ENCODE measurements at regions not wholly inside any gene's neighbourhood (a gene's known extent, or its start where the extent isn't known, plus 50 kb on each side); places are given as distances from the start of the nearest gene placed in this dataset.

DNA sequence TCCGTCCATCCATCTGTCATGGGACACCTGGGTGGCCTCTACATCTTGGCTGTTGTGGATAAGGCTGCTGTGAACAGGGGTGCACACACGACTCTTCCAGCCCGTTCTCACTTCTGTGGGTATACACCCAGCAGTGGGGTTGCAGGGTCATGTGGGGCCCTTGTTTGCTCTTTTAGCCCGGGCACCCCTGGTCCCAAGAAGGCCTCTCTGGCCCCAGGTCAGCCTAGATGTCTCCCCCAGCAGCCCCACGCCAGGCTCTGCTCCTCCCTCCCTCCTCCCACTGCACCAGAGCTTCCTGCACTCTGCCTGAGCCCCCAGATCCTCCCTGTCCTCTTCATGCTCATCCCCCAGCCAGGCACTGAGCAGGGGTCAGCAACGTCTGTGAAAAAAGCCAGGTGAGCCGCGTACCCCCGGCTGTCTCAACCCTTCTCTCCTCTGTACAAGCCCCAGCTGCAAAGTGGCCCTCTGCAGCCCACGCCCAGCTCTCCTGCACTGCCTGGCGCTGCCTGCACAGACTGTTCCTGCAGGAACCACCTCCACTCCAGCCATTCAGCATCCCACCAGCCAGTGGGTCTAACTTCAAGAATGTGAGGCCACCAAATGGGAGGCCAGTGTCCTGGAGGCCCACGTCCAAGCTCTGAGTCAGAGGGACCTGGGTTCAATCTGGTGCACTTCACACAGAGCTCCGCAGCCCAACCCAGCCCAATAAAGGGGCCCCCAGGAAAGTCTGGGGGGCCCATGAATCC is 1508.9 kb downstream of the BRD1 start:
- H3K4me1 ChIP-seq = no peaks in the 10 kb centered on the region
- no peak overlapping the region for H3K27ac ChIP-seq
- no peaks in the 10 kb centered on the region for H3K9me3 ChIP-seq
- TF ChIP-seq, protein P1, sequence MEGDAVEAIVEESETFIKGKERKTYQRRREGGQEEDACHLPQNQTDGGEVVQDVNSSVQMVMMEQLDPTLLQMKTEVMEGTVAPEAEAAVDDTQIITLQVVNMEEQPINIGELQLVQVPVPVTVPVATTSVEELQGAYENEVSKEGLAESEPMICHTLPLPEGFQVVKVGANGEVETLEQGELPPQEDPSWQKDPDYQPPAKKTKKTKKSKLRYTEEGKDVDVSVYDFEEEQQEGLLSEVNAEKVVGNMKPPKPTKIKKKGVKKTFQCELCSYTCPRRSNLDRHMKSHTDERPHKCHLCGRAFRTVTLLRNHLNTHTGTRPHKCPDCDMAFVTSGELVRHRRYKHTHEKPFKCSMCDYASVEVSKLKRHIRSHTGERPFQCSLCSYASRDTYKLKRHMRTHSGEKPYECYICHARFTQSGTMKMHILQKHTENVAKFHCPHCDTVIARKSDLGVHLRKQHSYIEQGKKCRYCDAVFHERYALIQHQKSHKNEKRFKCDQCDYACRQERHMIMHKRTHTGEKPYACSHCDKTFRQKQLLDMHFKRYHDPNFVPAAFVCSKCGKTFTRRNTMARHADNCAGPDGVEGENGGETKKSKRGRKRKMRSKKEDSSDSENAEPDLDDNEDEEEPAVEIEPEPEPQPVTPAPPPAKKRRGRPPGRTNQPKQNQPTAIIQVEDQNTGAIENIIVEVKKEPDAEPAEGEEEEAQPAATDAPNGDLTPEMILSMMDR (IDR thresholded peaks at IDR 0.05) = no peak
- H3K27me3 ChIP-seq = no peaks in the 10 kb centered on the region
- no peak for DNase-seq (ENCODE audit: low spot score)
- H3K4me3 ChIP-seq = no peak overlapping the region
- no peaks in the 10 kb centered on the region for H3K36me3 ChIP-seq

GRCh38 chr22:48318173-48318572 is 1509.5 kb downstream of the BRD1 start:
- Histone ChIP-seq H3K27me3 (no peaks in the 10 kb centered on the region), H3K4me1 (no peaks in the 10 kb centered on the region), H3K9me3 (no peaks in the 10 kb centered on the region), H3K36me3 (no peaks in the 10 kb centered on the region), H3K27ac (no peak overlapping the region), H3K4me3 (no peak overlapping the region)
- TF ChIP-seq, protein P1 (IDR thresholded peaks at IDR 0.05) = no peak
- DNase-seq (ENCODE audit: low spot score) = no peak

GRCh38 chr22:48316257-48317250 is 1511.1 kb downstream of the BRD1 start:
- TF ChIP-seq, protein P1 (IDR thresholded peaks at IDR 0.05) = no peak
- H3K27ac ChIP-seq = no peak overlapping the region
- DNase-seq (ENCODE audit: low spot score) = no peak
- no peak overlapping the region for H3K4me3 ChIP-seq
- peaks cover 0 to 10% of the 10 kb centered on the region in 2 donors for H3K9me3 ChIP-seq
- H3K36me3 ChIP-seq = no peaks in the 10 kb centered on the region
- H3K4me1 ChIP-seq = no peaks in the 10 kb centered on the region
- no peaks in the 10 kb centered on the region for H3K27me3 ChIP-seq

DNA sequence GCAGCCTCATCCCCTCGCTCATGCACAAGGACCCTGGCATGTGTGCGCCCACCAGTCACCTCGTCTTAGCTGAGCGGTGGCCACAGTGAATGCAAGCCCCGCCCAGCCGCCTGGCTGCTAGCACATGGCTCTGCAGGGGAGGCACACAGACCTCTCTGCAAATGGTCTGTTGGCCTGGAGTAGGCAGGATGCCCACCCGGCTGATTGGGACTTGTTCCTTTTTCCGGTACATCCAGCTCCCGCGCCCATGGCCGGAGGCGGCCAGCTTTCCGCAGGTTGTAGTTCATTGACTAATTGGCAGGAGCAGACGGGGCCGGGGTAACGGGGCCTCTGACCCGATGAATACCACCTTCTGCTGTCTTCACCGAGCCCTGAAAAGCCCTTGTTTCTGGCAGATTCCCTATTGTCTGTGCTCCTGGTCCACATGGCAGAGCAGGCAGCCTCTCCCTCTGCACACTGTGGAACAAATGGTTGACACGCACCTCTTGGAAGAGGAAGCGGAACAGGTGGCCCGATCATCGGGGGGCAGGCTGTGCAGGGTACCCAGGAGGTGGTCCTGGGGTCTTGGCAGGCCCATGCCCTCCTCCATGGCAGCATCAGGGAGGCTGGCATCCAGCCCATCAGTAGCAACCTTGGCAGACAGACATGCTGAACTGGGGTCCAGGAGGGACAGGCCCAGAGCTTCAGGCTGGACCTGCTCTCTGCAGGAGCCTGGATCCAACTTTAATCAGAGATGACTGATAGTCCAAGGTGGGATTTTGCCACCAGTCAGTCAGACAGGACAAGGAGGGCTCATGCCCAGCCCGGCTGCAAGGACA is 1512.0 kb downstream of the BRD1 start:
- no peak for DNase-seq (ENCODE audit: low spot score)
- TF ChIP-seq, protein P1 (IDR thresholded peaks at IDR 0.05) = no peak
- H3K4me3 ChIP-seq = no peak overlapping the region
- H3K4me1 ChIP-seq = no peaks in the 10 kb centered on the region
- H3K27me3 ChIP-seq = no peaks in the 10 kb centered on the region
- peaks cover 0 to 18% of the 10 kb centered on the region in 2 donors for H3K9me3 ChIP-seq
- no peak overlapping the region for H3K27ac ChIP-seq
- no peaks in the 10 kb centered on the region for H3K36me3 ChIP-seq

- Histone ChIP-seq H3K27me3 (no peaks in the 10 kb centered on the region), H3K4me1 (no peaks in the 10 kb centered on the region), H3K9me3 (peaks cover 0 to 18% of the 10 kb centered on the region in 2 donors), H3K4me3 (no peak overlapping the region), H3K36me3 (no peaks in the 10 kb centered on the region), H3K27ac (no peak overlapping the region)
- DNase-seq (ENCODE audit: low spot score) = no peak
- TF ChIP-seq, protein P1 (IDR thresholded peaks at IDR 0.05) = no peak
These were observed 1513.6 kb downstream of the BRD1 start for GRCh38 chr22:48314073-48314472.

Measured in right atrium auricular region (tissue), 2 donors.